Hippocampal formation (tissue), 2 donors: ENCODE measurements at regions not wholly inside any gene's neighbourhood (a gene's known extent, or its start where the extent isn't known, plus 50 kb on each side); places are given as distances from the start of the nearest gene placed in this dataset.
"Not testable (repeated sequence)": the region's sequence is repeated elsewhere in the genome, so short reads cannot be mapped to it uniquely, and the experiment has no call there.

Experiments used
- DNase-seq, 2 donors: peaks; one replicate each; lab custom pipeline; 2025; lab: John Stamatoyannopoulos, UW

DNA sequence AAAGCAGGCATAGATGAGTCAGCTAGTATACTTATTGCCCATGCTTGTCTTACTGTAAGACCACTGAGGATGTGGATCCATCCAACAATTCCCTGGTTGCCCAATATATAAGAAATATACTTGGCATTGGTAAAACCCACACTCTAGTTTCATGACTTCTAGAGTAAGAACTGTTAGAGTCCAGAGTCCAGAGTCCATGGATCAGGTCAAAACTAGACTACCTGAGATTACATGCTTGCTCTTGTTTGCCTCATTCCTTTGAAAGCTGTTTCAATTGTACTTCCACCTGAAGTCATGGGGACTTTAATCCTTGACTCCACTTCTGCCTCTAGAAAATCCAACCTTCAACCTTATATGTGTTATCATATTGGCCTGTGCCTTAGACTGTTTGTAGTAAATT, 707.6 kb upstream of the FAM98A start:
- no peak for DNase-seq

GRCh38 chr2:34305587-34305986, 706.5 kb upstream of the FAM98A start:
- DNase-seq, result no peak

- no peak for DNase-seq
Measured at GRCh38 chr2:34294961-34295360, 695.9 kb upstream of the FAM98A start.

DNA sequence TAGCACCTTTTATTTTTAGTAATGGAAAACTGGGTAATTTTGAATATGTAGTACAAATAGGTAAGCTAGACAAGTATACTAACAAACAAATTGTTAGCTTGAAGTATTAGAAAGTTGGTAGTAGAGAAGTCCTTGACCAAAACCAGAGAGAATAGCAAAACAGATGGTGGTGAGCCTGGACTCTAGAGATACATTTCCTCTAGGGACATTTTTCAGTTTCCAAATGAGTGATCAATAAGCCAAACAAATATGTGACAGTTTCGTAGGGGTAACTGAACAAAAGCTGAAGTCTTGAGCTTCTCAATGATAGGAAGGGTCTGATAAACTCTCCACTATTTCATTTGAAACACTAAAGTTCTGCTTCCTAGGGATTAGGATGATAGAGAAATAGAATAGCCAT, 692.0 kb upstream of the FAM98A start:
- no peak for DNase-seq

DNA sequence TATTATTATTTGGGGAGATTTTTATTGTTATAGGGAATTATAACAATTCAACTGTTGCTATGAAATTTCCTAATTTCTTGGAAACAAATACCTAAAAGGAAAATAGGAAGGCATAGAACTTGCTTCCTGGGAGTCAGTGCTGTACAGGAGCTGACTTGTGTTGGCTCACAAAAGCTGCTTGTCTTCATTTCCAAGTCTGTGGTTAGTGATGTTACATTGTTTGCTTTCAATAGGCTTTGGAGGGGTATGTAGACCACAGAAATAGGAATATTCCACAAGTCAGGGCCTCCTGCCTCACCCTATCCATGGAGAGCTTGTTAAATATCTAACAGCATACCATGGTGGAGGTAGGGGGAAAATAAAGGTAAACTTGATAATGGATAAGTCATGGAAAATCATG, 688.9 kb upstream of the FAM98A start:
- no peak for DNase-seq

DNA sequence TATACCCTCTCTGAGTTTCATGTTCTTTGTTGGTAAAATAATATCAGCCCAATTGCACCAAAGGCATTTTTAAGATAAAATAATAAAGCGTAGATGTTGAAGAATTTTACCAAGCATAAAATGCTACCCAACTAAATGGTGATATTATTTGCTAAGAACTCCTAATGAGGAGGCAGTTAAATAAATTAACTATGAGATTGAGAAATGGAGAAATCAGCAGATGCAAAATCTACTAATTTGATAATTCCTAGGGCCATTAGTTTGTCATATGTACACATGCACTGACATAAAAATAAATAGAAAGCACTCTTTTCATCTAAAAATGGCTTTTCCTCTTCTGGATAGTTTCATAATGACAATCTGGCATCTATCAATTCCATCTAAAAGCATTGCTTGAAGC, 681.5 kb upstream of the FAM98A start:
- no peak for DNase-seq

GRCh38 chr2:34266908-34267697, 668.0 kb upstream of the FAM98A start:
- DNase-seq, result no peak

DNA sequence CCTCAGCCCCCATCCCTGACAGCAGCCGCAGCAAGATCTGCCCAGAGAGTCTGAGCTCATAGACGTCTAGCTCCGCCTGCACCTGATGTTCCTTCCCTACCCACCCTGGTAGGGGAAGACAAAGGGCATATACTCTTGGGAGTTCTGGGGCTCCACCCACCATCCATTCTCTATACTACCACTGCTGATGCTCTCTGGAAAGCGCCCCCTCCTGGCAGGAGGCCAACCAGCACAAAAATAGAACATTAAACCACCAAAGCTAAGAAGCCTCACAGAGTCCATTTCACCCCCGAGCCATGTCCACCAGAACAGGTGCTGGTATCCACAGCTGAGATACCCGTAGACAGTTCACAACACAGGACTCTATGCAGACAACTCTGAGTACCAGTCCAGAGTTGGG, 662.6 kb upstream of the FAM98A start:
- DNase-seq, result no peak

- DNase-seq, result no peak
Measured at GRCh38 chr2:34254272-34254878, 655.3 kb upstream of the FAM98A start.

GRCh38 chr2:34252111-34252510, 653.0 kb upstream of the FAM98A start:
- no peak for DNase-seq

DNA sequence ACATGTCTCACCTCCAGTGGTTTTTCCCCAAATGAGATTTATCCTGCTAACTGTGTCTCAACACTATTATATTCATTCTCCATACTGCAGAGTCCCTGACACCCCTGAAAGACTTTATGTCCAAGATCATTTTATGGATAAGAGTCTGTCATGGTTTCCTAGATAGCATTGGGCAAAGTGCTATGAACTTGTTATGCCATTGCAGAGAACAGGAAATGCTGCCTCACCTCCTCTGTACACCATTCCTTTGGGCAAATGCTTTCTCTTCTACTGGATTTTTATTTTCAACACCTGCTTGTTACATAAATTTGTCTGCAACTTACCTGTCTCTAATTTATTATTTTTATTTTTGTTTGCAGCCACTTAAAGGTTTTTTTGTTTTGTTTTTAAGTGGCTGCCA, 652.5 kb upstream of the FAM98A start:
- DNase-seq, result no peak

- no peak for DNase-seq
Measured at GRCh38 chr2:34244195-34244594, 645.1 kb upstream of the FAM98A start.

- DNase-seq, result no peak
Measured at GRCh38 chr2:34242763-34243123, 643.6 kb upstream of the FAM98A start.

- DNase-seq, result no peak
Measured at GRCh38 chr2:34241905-34242762, 643.0 kb upstream of the FAM98A start.

DNA sequence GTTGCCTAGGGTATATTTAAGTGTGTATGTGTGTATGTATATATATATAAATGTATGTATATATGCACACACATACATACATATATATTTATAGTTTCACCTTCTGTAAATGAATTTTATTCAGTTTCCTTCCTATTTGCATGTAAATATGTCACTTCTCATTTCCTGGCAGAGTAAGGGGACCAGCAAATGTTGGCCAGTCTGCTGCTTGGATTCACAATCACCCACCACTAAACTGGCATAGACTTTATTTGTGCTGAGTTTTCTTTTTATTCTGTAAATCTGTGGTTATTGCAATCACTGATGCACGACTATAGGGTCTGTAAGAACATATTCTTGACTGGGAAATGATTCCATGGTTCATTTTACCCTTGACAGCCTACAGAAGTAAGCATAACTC, 640.4 kb upstream of the FAM98A start:
- no peak for DNase-seq

GRCh38 chr2:34234823-34235222, 635.7 kb upstream of the FAM98A start:
- no peak for DNase-seq

DNA sequence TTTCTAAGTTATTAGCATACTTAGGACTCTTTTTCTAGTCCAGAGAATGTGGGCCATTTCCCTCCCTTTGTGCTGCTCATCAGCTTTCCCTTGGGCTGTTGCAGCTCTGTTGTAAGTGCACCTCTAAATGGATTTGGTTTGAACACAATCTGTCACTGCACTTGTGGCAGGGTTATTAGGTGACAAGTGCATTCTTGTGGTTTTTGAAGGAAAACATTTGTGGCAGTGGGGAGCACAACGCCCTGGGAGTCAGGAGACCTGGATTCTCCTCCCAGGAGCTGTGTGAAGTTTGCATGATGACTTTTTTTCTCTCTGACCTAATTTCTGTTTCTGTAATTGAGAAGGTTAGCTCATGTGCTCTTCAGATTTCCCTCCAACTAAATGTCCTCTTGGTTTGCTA, 630.9 kb upstream of the FAM98A start:
- no peak for DNase-seq

DNA sequence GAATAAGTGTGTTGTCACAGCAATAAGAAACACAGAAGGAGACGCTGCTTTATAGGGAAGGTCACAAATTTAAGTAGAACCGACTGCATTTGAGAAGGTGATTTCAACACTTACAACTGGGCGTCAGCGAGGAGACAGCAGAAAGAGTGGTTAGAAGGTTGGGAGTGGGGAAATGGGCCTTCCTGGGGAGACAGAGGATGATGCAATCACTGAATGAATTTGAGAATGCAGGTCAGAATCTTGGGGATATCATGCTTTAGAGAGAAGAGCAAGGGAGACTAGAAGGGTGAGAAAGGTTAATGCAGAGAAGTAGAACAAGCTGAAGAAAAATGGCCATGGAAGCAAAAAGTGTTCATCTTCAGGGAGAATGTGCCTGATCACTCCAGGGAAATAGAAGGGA, 616.1 kb upstream of the FAM98A start:
- DNase-seq, result no peak

DNA sequence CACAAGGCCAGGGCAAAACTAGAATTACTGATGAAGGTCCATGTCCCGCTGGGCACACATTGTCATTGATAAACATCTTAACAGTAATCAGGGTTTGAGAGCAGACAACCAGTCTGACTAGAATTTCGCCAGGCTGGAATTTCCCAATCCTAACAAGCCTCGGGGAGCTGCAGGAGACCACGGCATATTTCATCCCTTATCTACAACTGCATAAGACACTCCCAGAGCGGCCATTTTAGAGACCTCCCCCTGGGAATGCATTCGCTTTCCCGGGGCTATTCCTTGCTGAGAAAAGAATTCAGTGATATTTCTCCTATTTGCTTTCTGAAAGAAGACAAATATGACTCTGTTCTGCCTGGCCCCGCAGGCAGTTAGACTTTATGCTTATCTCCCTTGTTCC, 611.3 kb upstream of the FAM98A start:
- DNase-seq, result not testable (repeated sequence)

DNA sequence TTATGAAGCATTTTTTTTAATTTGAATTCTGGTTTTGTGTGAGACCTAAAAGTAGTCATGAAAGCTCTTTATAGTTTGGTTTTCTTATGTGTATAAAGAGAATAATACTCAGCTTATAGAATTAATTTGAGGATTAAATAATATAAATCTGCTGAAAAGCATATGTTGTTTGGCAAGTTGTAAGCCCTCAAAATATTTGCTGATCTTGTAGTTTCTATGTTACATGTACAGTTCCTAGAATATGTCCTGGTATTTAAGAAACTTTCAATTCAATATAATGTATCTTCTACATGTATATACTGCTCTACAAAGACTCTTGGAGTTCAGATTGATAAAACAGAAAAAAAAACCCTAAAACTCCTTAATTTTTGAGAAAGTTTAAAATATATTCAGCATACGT, 605.5 kb upstream of the FAM98A start:
- DNase-seq, result no peak

GRCh38 chr2:34201099-34201498, 602.0 kb upstream of the FAM98A start:
- DNase-seq, result no peak

DNA sequence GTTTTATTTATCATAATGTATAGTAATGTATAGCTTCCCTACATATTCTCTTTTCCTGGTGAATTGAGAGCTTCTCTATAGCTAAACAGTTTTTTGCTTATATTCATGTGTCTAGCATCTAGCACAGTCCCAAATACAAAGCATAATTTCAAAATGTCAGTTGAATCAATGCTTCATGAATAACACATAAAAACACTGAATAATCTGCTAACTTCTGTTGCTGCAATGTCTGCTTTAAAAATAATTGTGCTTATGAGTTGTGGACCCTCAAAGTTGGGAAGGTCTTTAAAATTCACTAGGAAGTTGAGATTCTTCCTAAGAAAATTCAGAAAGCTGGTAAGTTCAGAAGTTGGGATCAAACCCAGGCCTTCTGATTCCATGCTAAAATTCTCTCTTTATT, 600.9 kb upstream of the FAM98A start:
- DNase-seq, result no peak

- no peak for DNase-seq
Measured at GRCh38 chr2:34193164-34193563, 594.1 kb upstream of the FAM98A start.
